ENCODE measurements at regions not wholly inside any gene's neighbourhood (a gene's known extent, or its start where the extent isn't known, plus 50 kb on each side); places are given as distances from the start of the nearest gene placed in this dataset.

DNA sequence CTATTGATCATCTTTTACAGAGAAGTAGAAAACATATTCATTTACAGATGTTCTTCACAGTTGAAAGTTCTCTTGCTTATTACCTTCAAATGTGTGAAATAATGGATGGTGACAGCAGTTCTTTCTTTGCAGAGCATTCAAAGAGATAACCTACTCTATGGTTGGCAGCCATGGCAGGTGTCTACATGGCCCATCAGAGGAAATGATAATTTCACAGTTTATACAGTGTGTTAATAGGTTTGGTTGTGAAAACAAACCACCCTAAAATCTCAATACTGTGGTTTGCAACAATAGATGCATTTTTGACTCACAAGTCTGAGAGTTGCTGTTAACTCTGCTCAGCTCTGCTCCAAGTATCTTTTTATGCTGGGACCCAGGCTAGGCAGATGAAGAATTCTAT lies 241.2 kb upstream of the SAMSN1 start:
- DNase-seq, result no peak
- POLR2A ChIA-PET, result no interaction called here
- Histone ChIP-seq H3K4me1 (ENCODE audit: control insufficient read depth in 1 of 2, insufficient read depth in 2 of 2, low read depth in 1 of 2, low read length in 1 of 2) (no peaks in the 10 kb centered on the region), H3K4me3 (ENCODE audit: low read depth in 2 of 2, low read length in 1 of 2) (no peak overlapping the region), H3K4me2 (no peak overlapping the region), H3K36me3 (replicated peaks in 1 of 2; ENCODE audit: control insufficient read depth in 1 of 2, insufficient read depth in 2 of 2, low read length in 1 of 2) (no peaks in the 10 kb centered on the region), H3K9ac (no peak overlapping the region), H2AFZ (ENCODE audit: low read depth) (no peak overlapping the region), H3F3A (replicated peaks; ENCODE audit: insufficient read depth) (no peaks in the 10 kb centered on the region), H3K9me2 (no peaks in the 10 kb centered on the region), H3K79me2 (ENCODE audit: insufficient read depth) (no peaks in the 10 kb centered on the region), H4K20me1 (ENCODE audit: insufficient read depth) (no peaks in the 10 kb centered on the region), H3K9me3 (no peaks in the 10 kb centered on the region), H3K27me3 (ENCODE audit: insufficient read depth) (no peaks in the 10 kb centered on the region), H3K27ac (ENCODE audit: low read depth in 2 of 2, low read length in 1 of 2) (no peak overlapping the region)
- CTCF ChIA-PET, result no interaction called here
- TF ChIP-seq RAD21 (IDR thresholded peaks at IDR 0.05; ENCODE audit: low read length) (no peak), CHD2 (IDR thresholded peaks at IDR 0.05; ENCODE audit: low read length, partially characterized antibody) (no peak), MXI1 (IDR thresholded peaks at IDR 0.05; ENCODE audit: low read depth, low read length) (no peak), RCOR1 (IDR thresholded peaks at IDR 0.05; ENCODE audit: low read length) (no peak)
- TF ChIP-seq, protein P1, sequence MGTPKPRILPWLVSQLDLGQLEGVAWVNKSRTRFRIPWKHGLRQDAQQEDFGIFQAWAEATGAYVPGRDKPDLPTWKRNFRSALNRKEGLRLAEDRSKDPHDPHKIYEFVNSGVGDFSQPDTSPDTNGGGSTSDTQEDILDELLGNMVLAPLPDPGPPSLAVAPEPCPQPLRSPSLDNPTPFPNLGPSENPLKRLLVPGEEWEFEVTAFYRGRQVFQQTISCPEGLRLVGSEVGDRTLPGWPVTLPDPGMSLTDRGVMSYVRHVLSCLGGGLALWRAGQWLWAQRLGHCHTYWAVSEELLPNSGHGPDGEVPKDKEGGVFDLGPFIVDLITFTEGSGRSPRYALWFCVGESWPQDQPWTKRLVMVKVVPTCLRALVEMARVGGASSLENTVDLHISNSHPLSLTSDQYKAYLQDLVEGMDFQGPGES (IDR thresholded peaks at IDR 0.05; ENCODE audit: low read depth, low read length), result no peak
- TF ChIP-seq, protein P2, sequence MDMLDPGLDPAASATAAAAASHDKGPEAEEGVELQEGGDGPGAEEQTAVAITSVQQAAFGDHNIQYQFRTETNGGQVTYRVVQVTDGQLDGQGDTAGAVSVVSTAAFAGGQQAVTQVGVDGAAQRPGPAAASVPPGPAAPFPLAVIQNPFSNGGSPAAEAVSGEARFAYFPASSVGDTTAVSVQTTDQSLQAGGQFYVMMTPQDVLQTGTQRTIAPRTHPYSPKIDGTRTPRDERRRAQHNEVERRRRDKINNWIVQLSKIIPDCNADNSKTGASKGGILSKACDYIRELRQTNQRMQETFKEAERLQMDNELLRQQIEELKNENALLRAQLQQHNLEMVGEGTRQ (IDR thresholded peaks at IDR 0.05; ENCODE audit: borderline replicate concordance, low read depth, low read length), result no peak
- TF ChIP-seq, protein P3, sequence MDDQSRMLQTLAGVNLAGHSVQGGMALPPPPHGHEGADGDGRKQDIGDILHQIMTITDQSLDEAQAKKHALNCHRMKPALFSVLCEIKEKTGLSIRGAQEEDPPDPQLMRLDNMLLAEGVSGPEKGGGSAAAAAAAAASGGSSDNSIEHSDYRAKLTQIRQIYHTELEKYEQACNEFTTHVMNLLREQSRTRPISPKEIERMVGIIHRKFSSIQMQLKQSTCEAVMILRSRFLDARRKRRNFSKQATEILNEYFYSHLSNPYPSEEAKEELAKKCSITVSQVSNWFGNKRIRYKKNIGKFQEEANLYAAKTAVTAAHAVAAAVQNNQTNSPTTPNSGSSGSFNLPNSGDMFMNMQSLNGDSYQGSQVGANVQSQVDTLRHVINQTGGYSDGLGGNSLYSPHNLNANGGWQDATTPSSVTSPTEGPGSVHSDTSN (IDR thresholded peaks at IDR 0.05), result no peak

DNA sequence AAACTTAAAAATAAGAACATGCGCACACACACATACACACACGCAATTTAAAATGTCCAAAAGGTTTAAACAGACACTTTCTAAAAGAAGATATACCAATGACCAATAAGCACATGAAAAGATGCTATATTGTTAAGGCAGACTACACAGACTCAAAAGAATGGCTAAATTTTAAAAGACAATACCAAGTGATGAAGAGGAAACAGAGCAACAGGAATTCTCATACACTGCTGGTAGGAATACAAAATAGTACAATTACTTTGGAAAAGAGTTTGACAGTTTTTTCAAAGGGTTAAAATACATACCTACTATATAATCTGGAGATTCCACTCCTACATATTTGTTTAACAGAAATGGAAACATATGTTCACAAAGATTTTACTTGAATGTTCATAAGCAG lies 239.6 kb upstream of the SAMSN1 start:
- no peak for TF ChIP-seq ELF1 (IDR thresholded peaks at IDR 0.05)
- TF ChIP-seq, protein P4, sequence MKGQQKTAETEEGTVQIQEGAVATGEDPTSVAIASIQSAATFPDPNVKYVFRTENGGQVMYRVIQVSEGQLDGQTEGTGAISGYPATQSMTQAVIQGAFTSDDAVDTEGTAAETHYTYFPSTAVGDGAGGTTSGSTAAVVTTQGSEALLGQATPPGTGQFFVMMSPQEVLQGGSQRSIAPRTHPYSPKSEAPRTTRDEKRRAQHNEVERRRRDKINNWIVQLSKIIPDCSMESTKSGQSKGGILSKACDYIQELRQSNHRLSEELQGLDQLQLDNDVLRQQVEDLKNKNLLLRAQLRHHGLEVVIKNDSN (IDR thresholded peaks at IDR 0.05; ENCODE audit: borderline replicate concordance, low read depth), result no peak
- TF ChIP-seq RCOR1 (IDR thresholded peaks at IDR 0.05; ENCODE audit: low read length), result no peak
- TF ChIP-seq, protein P5, sequence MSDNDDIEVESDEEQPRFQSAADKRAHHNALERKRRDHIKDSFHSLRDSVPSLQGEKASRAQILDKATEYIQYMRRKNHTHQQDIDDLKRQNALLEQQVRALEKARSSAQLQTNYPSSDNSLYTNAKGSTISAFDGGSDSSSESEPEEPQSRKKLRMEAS (IDR thresholded peaks at IDR 0.05; ENCODE audit: low read depth), result no peak
- TF ChIP-seq NFIC (IDR thresholded peaks at IDR 0.05; ENCODE audit: borderline replicate concordance), result no peak
- no peak for TF ChIP-seq EP300 (IDR thresholded peaks at IDR 0.05; ENCODE audit: borderline replicate concordance in 1 of 2, low read depth in 1 of 2, low read length in 1 of 2)
- TF ChIP-seq FOSL2 (IDR thresholded peaks at IDR 0.05; ENCODE audit: borderline replicate concordance, low read depth), result no peak
- TF ChIP-seq, protein P6, sequence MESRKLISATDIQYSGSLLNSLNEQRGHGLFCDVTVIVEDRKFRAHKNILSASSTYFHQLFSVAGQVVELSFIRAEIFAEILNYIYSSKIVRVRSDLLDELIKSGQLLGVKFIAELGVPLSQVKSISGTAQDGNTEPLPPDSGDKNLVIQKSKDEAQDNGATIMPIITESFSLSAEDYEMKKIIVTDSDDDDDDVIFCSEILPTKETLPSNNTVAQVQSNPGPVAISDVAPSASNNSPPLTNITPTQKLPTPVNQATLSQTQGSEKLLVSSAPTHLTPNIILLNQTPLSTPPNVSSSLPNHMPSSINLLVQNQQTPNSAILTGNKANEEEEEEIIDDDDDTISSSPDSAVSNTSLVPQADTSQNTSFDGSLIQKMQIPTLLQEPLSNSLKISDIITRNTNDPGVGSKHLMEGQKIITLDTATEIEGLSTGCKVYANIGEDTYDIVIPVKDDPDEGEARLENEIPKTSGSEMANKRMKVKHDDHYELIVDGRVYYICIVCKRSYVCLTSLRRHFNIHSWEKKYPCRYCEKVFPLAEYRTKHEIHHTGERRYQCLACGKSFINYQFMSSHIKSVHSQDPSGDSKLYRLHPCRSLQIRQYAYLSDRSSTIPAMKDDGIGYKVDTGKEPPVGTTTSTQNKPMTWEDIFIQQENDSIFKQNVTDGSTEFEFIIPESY (IDR thresholded peaks at IDR 0.05; ENCODE audit: borderline replicate concordance, low read depth), result no peak
- no peak for TF ChIP-seq FOXJ3 (CRISPR knock-in tag; IDR thresholded peaks at IDR 0.05)
- TF ChIP-seq, protein P7, sequence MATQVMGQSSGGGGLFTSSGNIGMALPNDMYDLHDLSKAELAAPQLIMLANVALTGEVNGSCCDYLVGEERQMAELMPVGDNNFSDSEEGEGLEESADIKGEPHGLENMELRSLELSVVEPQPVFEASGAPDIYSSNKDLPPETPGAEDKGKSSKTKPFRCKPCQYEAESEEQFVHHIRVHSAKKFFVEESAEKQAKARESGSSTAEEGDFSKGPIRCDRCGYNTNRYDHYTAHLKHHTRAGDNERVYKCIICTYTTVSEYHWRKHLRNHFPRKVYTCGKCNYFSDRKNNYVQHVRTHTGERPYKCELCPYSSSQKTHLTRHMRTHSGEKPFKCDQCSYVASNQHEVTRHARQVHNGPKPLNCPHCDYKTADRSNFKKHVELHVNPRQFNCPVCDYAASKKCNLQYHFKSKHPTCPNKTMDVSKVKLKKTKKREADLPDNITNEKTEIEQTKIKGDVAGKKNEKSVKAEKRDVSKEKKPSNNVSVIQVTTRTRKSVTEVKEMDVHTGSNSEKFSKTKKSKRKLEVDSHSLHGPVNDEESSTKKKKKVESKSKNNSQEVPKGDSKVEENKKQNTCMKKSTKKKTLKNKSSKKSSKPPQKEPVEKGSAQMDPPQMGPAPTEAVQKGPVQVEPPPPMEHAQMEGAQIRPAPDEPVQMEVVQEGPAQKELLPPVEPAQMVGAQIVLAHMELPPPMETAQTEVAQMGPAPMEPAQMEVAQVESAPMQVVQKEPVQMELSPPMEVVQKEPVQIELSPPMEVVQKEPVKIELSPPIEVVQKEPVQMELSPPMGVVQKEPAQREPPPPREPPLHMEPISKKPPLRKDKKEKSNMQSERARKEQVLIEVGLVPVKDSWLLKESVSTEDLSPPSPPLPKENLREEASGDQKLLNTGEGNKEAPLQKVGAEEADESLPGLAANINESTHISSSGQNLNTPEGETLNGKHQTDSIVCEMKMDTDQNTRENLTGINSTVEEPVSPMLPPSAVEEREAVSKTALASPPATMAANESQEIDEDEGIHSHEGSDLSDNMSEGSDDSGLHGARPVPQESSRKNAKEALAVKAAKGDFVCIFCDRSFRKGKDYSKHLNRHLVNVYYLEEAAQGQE (IDR thresholded peaks at IDR 0.05; ENCODE audit: low read depth, low read length), result no peak
- TF ChIP-seq YY1 (IDR thresholded peaks at IDR 0.05; ENCODE audit: low read depth), result no peak
- TF ChIP-seq CHD2 (IDR thresholded peaks at IDR 0.05; ENCODE audit: low read length, partially characterized antibody), result no peak
- TF ChIP-seq NRF1 (IDR thresholded peaks at IDR 0.05; ENCODE audit: low read depth, low read length), result no peak
- H3F3A ChIP-seq (replicated peaks; ENCODE audit: insufficient read depth), result no peaks in the 10 kb centered on the region

More for the DNA sequence above, 239.6 kb upstream of the SAMSN1 start:
- no peak overlapping the region for H2AFZ ChIP-seq (ENCODE audit: low read depth)
- H3K4me1 ChIP-seq (ENCODE audit: control insufficient read depth in 1 of 2, insufficient read depth in 2 of 2, low read depth in 1 of 2, low read length in 1 of 2), result no peaks in the 10 kb centered on the region
- H3K4me2 ChIP-seq, result no peak overlapping the region
- no peaks in the 10 kb centered on the region for H4K20me1 ChIP-seq (ENCODE audit: insufficient read depth)
- H3K27me3 ChIP-seq (ENCODE audit: insufficient read depth), result no peaks in the 10 kb centered on the region
- WGBS (ENCODE audit: low lambda C conversion rate), result 21% methylated on average over 2 of the region's 2 CpGs
- no peaks in the 10 kb centered on the region for H3K9me3 ChIP-seq
- H3K9ac ChIP-seq, result no peak overlapping the region
- H3K79me2 ChIP-seq (ENCODE audit: insufficient read depth), result no peaks in the 10 kb centered on the region
- H3K4me3 ChIP-seq (ENCODE audit: low read depth in 2 of 2, low read length in 1 of 2), result no peak overlapping the region
- ChIA-PET POLR2A (no interaction called here), CTCF (no interaction called here)
- DNase-seq, result no peak
- no peak overlapping the region for H3K27ac ChIP-seq (ENCODE audit: low read depth in 2 of 2, low read length in 1 of 2)
- H3K9me2 ChIP-seq, result no peaks in the 10 kb centered on the region
- H3K36me3 ChIP-seq (replicated peaks in 1 of 2; ENCODE audit: control insufficient read depth in 1 of 2, insufficient read depth in 2 of 2, low read length in 1 of 2), result no peaks in the 10 kb centered on the region

Data from SK-N-SH (cell line).